Neural cell (in vitro differentiated cells): ENCODE measurements at regions not wholly inside any gene's neighbourhood (a gene's known extent, or its start where the extent isn't known, plus 50 kb on each side); places are given as distances from the start of the nearest gene placed in this dataset.

Experiments used
- EP300 ChIP-seq: fragments of 450-650 bp; conservative IDR thresholded peaks from 2 replicates; pipeline ENCODE4 v1.6.1; 2014; ENCODE audit warnings: antibody characterized with exemption, mild to moderate bottlenecking, moderate library complexity; ENCODE audit not compliant: poor library complexity, severe bottlenecking
- EZH2 ChIP-seq: fragments of 200-600, 300-800 bp; shearing (Covaris generic), sonication (generic); IDR thresholded peaks from 2 replicates; pipeline ENCODE4 v1.6.1; 2014; ENCODE audit warnings: antibody characterized with exemption, low read length, borderline replicate concordance, mild to moderate bottlenecking; ENCODE audit not compliant: insufficient read depth, poor library complexity, severe bottlenecking
- MXI1 ChIP-seq: fragments of 450-650 bp; conservative IDR thresholded peaks from 2 replicates; pipeline ENCODE4 v1.6.1; 2014; ENCODE audit warnings: antibody characterized with exemption, mild to moderate bottlenecking; ENCODE audit not compliant: poor library complexity, severe bottlenecking
- POLR2AphosphoS5 ChIP-seq: IDR thresholded peaks from 2 replicates; pipeline ENCODE4 v1.6.1; 2012
- RAD21 ChIP-seq: fragments of 450-650 bp; conservative IDR thresholded peaks from 2 replicates; pipeline ENCODE4 v1.6.1; 2014; ENCODE audit warnings: antibody characterized with exemption, mild to moderate bottlenecking, moderate library complexity
- TAF1 ChIP-seq: IDR thresholded peaks from 2 replicates; pipeline ENCODE4 v1.6.1; 2012; ENCODE audit warnings: low read depth
- TF ChIP-seq, protein P1 (sequence below): fragments of 450-650 bp; IDR thresholded peaks from 2 replicates; pipeline ENCODE4 v1.5.1; 2014; ENCODE audit warnings: antibody characterized with exemption, mild to moderate bottlenecking, moderate library complexity; ENCODE audit not compliant: poor library complexity, severe bottlenecking

DNA sequence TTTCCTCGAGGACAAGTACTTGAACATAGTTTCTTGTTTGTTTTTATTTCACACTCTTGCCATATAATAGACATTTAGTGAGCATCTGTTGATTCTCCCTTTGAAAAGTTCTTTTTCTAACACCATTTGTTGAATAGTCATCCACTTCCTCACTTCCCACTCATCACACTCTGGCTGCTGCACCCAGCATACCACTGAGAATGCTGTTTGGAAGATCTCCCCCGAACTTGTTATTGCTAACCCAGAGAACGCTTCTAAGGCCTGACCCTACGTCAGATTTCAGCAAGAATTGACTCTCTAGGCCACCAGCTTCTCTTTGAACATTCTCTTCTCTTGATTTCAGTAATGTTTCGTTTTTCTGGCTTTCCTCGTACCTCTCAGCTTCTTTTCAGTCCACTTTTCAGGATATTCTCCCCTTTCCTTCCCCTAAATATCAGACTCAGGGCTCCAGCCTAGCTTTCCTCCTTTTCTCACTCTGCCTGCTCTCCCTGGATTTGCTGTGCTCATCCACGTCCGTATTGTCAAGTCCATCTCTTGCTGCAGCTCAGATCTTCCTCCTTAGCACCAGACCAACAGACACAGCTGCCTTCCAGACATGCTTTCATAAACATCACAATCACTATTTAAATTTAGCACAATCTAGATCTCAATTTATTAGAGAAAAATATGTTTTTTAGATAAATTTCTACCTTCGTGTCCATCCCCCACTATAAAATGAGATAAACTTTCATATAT, 94.0 kb upstream of the SLC38A4 start:
- TF ChIP-seq, protein P1, sequence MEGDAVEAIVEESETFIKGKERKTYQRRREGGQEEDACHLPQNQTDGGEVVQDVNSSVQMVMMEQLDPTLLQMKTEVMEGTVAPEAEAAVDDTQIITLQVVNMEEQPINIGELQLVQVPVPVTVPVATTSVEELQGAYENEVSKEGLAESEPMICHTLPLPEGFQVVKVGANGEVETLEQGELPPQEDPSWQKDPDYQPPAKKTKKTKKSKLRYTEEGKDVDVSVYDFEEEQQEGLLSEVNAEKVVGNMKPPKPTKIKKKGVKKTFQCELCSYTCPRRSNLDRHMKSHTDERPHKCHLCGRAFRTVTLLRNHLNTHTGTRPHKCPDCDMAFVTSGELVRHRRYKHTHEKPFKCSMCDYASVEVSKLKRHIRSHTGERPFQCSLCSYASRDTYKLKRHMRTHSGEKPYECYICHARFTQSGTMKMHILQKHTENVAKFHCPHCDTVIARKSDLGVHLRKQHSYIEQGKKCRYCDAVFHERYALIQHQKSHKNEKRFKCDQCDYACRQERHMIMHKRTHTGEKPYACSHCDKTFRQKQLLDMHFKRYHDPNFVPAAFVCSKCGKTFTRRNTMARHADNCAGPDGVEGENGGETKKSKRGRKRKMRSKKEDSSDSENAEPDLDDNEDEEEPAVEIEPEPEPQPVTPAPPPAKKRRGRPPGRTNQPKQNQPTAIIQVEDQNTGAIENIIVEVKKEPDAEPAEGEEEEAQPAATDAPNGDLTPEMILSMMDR: no peak
- TF ChIP-seq POLR2AphosphoS5: no peak
- TF ChIP-seq EP300: no peak
- no peak for TF ChIP-seq MXI1
- TF ChIP-seq TAF1: no peak
- no peak for TF ChIP-seq EZH2
- no peak for TF ChIP-seq RAD21
